ENCODE measurements at regions not wholly inside any gene's neighbourhood (a gene's known extent, or its start where the extent isn't known, plus 50 kb on each side); places are given as distances from the start of the nearest gene placed in this dataset.

DNA sequence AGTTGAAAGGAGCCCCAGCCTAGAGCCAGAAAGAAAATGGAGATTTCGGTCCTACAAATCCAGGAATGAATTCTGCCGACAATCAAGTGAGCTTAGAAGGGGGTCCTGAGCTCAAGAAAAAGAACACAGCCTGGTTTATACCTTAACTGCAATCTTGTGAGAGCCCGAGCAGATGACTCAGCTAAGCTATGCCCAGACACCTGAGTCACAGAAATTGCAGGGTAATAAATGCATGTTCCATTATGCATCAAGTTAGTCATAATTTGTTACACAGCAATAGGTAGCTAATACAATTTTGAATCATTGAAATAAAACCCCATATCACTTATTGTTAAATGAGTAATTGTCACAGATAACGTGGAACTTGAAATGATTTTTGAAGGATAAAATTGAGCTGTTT lies 111.8 kb upstream of the FOXP2 start:
- WGBS, 2 donors, result 87 to 92% methylated on average over 4 of the region's 4 CpGs
- TF ChIP-seq EP300 (IDR thresholded peaks at IDR 0.05), result no peak
- TF ChIP-seq, protein P1, sequence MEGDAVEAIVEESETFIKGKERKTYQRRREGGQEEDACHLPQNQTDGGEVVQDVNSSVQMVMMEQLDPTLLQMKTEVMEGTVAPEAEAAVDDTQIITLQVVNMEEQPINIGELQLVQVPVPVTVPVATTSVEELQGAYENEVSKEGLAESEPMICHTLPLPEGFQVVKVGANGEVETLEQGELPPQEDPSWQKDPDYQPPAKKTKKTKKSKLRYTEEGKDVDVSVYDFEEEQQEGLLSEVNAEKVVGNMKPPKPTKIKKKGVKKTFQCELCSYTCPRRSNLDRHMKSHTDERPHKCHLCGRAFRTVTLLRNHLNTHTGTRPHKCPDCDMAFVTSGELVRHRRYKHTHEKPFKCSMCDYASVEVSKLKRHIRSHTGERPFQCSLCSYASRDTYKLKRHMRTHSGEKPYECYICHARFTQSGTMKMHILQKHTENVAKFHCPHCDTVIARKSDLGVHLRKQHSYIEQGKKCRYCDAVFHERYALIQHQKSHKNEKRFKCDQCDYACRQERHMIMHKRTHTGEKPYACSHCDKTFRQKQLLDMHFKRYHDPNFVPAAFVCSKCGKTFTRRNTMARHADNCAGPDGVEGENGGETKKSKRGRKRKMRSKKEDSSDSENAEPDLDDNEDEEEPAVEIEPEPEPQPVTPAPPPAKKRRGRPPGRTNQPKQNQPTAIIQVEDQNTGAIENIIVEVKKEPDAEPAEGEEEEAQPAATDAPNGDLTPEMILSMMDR (IDR thresholded peaks at IDR 0.05), result no peak
- TF ChIP-seq POLR2A (IDR thresholded peaks at IDR 0.05), result no peak

DNA sequence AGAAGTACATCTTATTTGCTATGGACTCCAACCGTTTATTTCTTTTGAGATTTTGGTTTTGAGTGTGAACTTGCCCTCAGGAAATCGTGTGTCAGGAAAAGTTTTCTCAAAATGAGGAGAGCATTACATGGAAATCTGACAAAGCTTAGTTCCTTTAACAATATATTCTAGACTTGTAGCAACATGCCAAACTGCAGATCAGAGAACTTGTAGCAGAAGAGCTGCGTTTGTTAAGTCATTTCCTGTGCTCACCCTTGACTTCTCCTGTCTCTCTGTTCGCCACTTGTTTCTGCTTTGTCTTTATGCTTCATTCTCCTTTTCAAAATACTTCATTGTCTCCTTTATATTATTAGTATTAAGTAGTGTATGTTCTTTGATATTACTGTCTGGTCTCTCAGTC lies 116.6 kb upstream of the FOXP2 start:
- WGBS, 2 donors, result 65 to 66% methylated on average over 4 of the region's 4 CpGs
- no peak overlapping the region for H3K4me3 ChIP-seq
- no peaks in the 10 kb centered on the region for H3K4me1 ChIP-seq
- H3K36me3 ChIP-seq, result no peaks in the 10 kb centered on the region
- DNase-seq (ENCODE audit: low spot score in 2 of 2), result no peak
- H3K9me3 ChIP-seq, result no peaks in the 10 kb centered on the region
- TF ChIP-seq, protein P1 (IDR thresholded peaks at IDR 0.05), result no peak
- no peak for TF ChIP-seq POLR2A (IDR thresholded peaks at IDR 0.05)
- TF ChIP-seq EP300 (IDR thresholded peaks at IDR 0.05), result no peak
- H3K27ac ChIP-seq, result no peak overlapping the region
- H3K27me3 ChIP-seq, result no peaks in the 10 kb centered on the region

More for the DNA sequence above, 111.8 kb upstream of the FOXP2 start:
- Histone ChIP-seq H3K27ac (no peak overlapping the region), H3K27me3 (no peaks in the 10 kb centered on the region), H3K36me3 (no peaks in the 10 kb centered on the region), H3K4me3 (no peak overlapping the region), H3K9me3 (peaks cover 0 to 4% (median 0%) of the 10 kb centered on the region in 4 donors), H3K4me1 (no peaks in the 10 kb centered on the region)
- DNase-seq (ENCODE audit: low spot score in 2 of 2), result no peak

DNA sequence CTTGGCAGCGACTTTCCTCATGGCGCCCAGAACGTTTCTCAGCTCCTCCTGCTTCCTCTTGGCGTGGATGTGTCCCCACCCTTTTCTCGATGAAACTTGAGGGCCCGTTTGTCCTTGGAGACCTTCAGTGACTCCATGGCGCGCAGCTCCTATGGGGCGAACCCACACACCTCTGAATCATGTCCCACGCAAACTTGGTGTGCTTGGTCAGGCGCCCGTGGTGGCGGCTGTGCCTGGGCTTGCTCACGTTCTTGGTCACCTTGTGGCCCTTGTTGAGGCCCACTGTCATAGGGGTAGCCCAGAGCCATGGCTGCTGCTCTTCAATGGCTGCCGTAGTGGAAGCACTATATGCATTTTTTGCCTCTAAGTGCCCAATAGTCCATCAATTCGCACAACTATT lies 117.5 kb upstream of the FOXP2 start:
- 92 to 95% methylated on average over 16 of the region's 16 CpGs for WGBS, 2 donors
- TF ChIP-seq EP300 (IDR thresholded peaks at IDR 0.05) (no peak), POLR2A (IDR thresholded peaks at IDR 0.05) (no peak)
- no peak overlapping the region for H3K4me3 ChIP-seq
- H3K4me1 ChIP-seq, result no peaks in the 10 kb centered on the region
- no peaks in the 10 kb centered on the region for H3K27me3 ChIP-seq
- no peaks in the 10 kb centered on the region for H3K9me3 ChIP-seq
- H3K36me3 ChIP-seq, result no peaks in the 10 kb centered on the region
- no peak for DNase-seq (ENCODE audit: low spot score in 2 of 2)
- no peak overlapping the region for H3K27ac ChIP-seq

DNA sequence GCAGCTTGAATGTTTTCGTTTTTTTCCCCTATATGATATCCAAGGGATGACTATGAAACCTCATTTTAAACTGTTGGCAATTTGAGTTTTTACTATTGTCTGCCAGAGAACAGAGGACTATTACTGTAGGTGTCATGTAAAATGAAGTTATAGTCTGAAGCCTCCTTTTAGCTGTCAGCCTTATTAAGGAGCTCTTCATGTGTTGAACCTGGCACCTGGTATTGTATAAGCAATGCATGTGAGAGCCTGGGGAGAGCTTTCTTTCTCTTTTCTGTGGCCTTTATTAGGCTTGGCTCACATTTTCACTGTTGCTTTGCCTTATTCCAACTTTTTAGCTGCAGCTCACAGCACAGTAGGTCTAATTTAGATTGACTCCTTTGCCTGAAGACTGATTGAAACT lies 119.1 kb upstream of the FOXP2 start:
- peaks cover 0 to 7% (median 0%) of the 10 kb centered on the region in 4 donors for H3K9me3 ChIP-seq
- H3K27ac ChIP-seq, result no peak overlapping the region
- peaks cover 0 to 5% (median 0%) of the 10 kb centered on the region in 3 donors for H3K36me3 ChIP-seq
- H3K27me3 ChIP-seq, result no peaks in the 10 kb centered on the region
- no peak overlapping the region for H3K4me3 ChIP-seq
- WGBS, 2 donors, result 76 to 97% methylated on average over 1 of the region's 1 CpG
- H3K4me1 ChIP-seq, result no peaks in the 10 kb centered on the region
- no peak for DNase-seq (ENCODE audit: low spot score in 2 of 2)
- no peak for TF ChIP-seq EP300 (IDR thresholded peaks at IDR 0.05)
- TF ChIP-seq, protein P1 (IDR thresholded peaks at IDR 0.05), result no peak
- TF ChIP-seq POLR2A (IDR thresholded peaks at IDR 0.05), result no peak

DNA sequence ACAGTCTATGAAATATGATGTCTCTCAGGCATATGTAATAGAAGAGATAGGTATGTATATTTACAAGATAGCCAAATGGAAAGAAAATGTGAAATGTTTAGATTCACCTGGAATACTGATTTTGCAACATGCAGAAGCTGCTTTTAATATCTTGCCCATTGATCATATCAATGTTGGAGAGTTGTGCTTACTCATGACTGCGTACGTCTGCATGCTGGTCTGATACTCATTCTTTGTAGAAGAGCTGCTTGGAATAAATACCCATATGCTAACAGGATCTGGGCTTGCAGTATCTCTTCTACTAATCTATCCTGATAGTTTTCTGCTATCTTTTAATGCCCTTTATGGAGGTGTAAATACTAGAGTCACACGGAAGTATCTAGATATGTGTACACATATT lies 120.6 kb upstream of the FOXP2 start:
- 94 to 96% methylated on average over 3 of the region's 3 CpGs for WGBS, 2 donors
- no peak for TF ChIP-seq POLR2A (IDR thresholded peaks at IDR 0.05)
- no peak for TF ChIP-seq EP300 (IDR thresholded peaks at IDR 0.05)
- TF ChIP-seq, protein P1 (IDR thresholded peaks at IDR 0.05), result no peak
- peaks cover 0 to 7% (median 0%) of the 10 kb centered on the region in 4 donors for H3K9me3 ChIP-seq

More for the DNA sequence above, 120.6 kb upstream of the FOXP2 start:
- Histone ChIP-seq H3K27me3 (no peaks in the 10 kb centered on the region), H3K4me3 (no peak overlapping the region), H3K36me3 (peaks cover 0 to 5% (median 0%) of the 10 kb centered on the region in 3 donors), H3K4me1 (no peaks in the 10 kb centered on the region), H3K27ac (no peak overlapping the region)
- no peak for DNase-seq (ENCODE audit: low spot score in 2 of 2)
